Suprapubic skin (tissue), 4 donors: ENCODE measurements at regions not wholly inside any gene's neighbourhood (a gene's known extent, or its start where the extent isn't known, plus 50 kb on each side); places are given as distances from the start of the nearest gene placed in this dataset.

Experiments used
- DNase-seq, 2 donors: peaks; one replicate each; pipeline ENCODE4 v3.0.0-alpha.2; 2019; ENCODE audit warnings: low spot score in 2 of 2
- H3K27ac ChIP-seq: fragments of 200-600 bp; sonication (generic); one replicate; pipeline ENCODE4 v1.5.1; 2019
- H3K27me3 ChIP-seq: fragments of 200-600 bp; sonication (generic); one replicate; pipeline ENCODE4 v1.5.1; 2019
- H3K36me3 ChIP-seq: fragments of 200-600 bp; sonication (generic); one replicate; pipeline ENCODE4 v1.5.1; 2019
- H3K4me1 ChIP-seq: fragments of 200-600 bp; sonication (generic); one replicate; pipeline ENCODE4 v1.5.1; 2019
- H3K4me3 ChIP-seq: fragments of 200-600 bp; sonication (generic); one replicate; pipeline ENCODE4 v1.5.1; 2019; ENCODE audit warnings: mild to moderate bottlenecking
- H3K9me3 ChIP-seq: fragments of 200-600 bp; sonication (generic); one replicate; pipeline ENCODE4 v1.5.1; 2019
- CTCF ChIP-seq, 2 donors: fragments of 200-600 bp in 1 of 2; fragments of 450-650 bp in 1 of 2; sonication (generic) in 1 of 2; IDR thresholded peaks; one replicate each; pipeline ENCODE4 v1.5.1; 2016 to 2019; ENCODE audit warnings: antibody characterized with exemption in 2 of 2, mild to moderate bottlenecking in 1 of 2, moderate library complexity in 1 of 2
- EP300 ChIP-seq: sonication (generic); formaldehyde crosslinking; IDR thresholded peaks from one replicate; pipeline ENCODE4 v1.6.1; 2017; ENCODE audit warnings: antibody characterized with exemption
- POLR2A ChIP-seq, 2 donors: fragments of 450-650 bp; IDR thresholded peaks; one replicate each; pipeline ENCODE4 v1.6.1; 2017; ENCODE audit warnings: antibody characterized with exemption in 2 of 2, mild to moderate bottlenecking in 2 of 2, moderate library complexity in 2 of 2
- POLR2AphosphoS5 ChIP-seq, 3 donors: sonication (generic); formaldehyde crosslinking; IDR thresholded peaks; one replicate each; pipeline ENCODE4 v1.6.1; 2017; ENCODE audit warnings: antibody characterized with exemption in 3 of 3
- WGBS: methylation state at CpG from one replicate; pipeline ENCODE4 v1.1.5; 2018; 5-methylcytosine and 5-hydroxymethylcytosine counted together

- peaks cover 5% of the 10 kb centered on the region for H3K27me3 ChIP-seq
- WGBS = 73% methylated on average over 2 of the region's 2 CpGs
- H3K27ac ChIP-seq = no peak overlapping the region
- no peaks in the 10 kb centered on the region for H3K36me3 ChIP-seq
- no peak for DNase-seq
- H3K4me1 ChIP-seq = no peaks in the 10 kb centered on the region
- no peaks in the 10 kb centered on the region for H3K9me3 ChIP-seq
- TF ChIP-seq CTCF (IDR thresholded peaks at IDR 0.05) (no peak), POLR2A (IDR thresholded peaks at IDR 0.05) (no peak), POLR2AphosphoS5 (IDR thresholded peaks at IDR 0.05) (no peak)
- H3K4me3 ChIP-seq = no peak overlapping the region
These were observed 187.2 kb downstream of the TLE3 start for GRCh38 chr15:69910514-69910913.

GRCh38 chr15:69912116-69912515, 185.6 kb downstream of the TLE3 start:
- H3K4me3 ChIP-seq = no peak overlapping the region
- no peak overlapping the region for H3K27ac ChIP-seq
- no peaks in the 10 kb centered on the region for H3K4me1 ChIP-seq
- no peaks in the 10 kb centered on the region for H3K9me3 ChIP-seq
- peaks cover 5% of the 10 kb centered on the region for H3K27me3 ChIP-seq
- TF ChIP-seq EP300 = no peak
- TF ChIP-seq POLR2A (IDR thresholded peaks at IDR 0.05) = no peak
- TF ChIP-seq POLR2AphosphoS5 (IDR thresholded peaks at IDR 0.05) = no peak
- no peak for TF ChIP-seq CTCF (IDR thresholded peaks at IDR 0.05)
- no peak for DNase-seq
- whole genome bisulfite sequencing = 85% methylated on average over 3 of the region's 3 CpGs
- H3K36me3 ChIP-seq = no peaks in the 10 kb centered on the region

GRCh38 chr15:69914040-69914439, 183.7 kb downstream of the TLE3 start:
- Histone ChIP-seq H3K27me3 (peaks cover 5% of the 10 kb centered on the region), H3K4me1 (no peaks in the 10 kb centered on the region), H3K4me3 (no peak overlapping the region), H3K9me3 (no peaks in the 10 kb centered on the region), H3K27ac (no peak overlapping the region), H3K36me3 (no peaks in the 10 kb centered on the region)
- 82% methylated on average over 9 of the region's 9 CpGs for WGBS
- no peak for DNase-seq
- no peak for TF ChIP-seq POLR2AphosphoS5 (IDR thresholded peaks at IDR 0.05)
- no peak for TF ChIP-seq CTCF (IDR thresholded peaks at IDR 0.05)
- TF ChIP-seq EP300 = no peak
- no peak for TF ChIP-seq POLR2A (IDR thresholded peaks at IDR 0.05)

- 73% methylated on average over 2 of the region's 2 CpGs for WGBS
These were observed 182.8 kb downstream of the TLE3 start for GRCh38 chr15:69914960-69915359.

GRCh38 chr15:69916169-69916785, 181.4 kb downstream of the TLE3 start:
- TF ChIP-seq POLR2AphosphoS5 (IDR thresholded peaks at IDR 0.05) = no peak
- TF ChIP-seq POLR2A (IDR thresholded peaks at IDR 0.05) = no peak
- TF ChIP-seq EP300 = no peak
- TF ChIP-seq CTCF (IDR thresholded peaks at IDR 0.05) = no peak
- DNase-seq = no peak
- WGBS = 86% methylated on average over 4 of the region's 6 CpGs
- no peak overlapping the region for H3K27ac ChIP-seq
- no peaks in the 10 kb centered on the region for H3K4me1 ChIP-seq
- H3K27me3 ChIP-seq = peaks cover 5% of the 10 kb centered on the region
- no peaks in the 10 kb centered on the region for H3K36me3 ChIP-seq
- no peak overlapping the region for H3K4me3 ChIP-seq
- H3K9me3 ChIP-seq = no peaks in the 10 kb centered on the region

More at GRCh38 chr15:69914960-69915359, 182.8 kb downstream of the TLE3 start:
- Histone ChIP-seq H3K4me1 (no peaks in the 10 kb centered on the region), H3K4me3 (no peak overlapping the region), H3K36me3 (no peaks in the 10 kb centered on the region), H3K9me3 (no peaks in the 10 kb centered on the region), H3K27me3 (peaks cover 5% of the 10 kb centered on the region), H3K27ac (no peak overlapping the region)
- TF ChIP-seq EP300 = no peak
- no peak for TF ChIP-seq POLR2A (IDR thresholded peaks at IDR 0.05)
- no peak for TF ChIP-seq POLR2AphosphoS5 (IDR thresholded peaks at IDR 0.05)
- no peak for TF ChIP-seq CTCF (IDR thresholded peaks at IDR 0.05)
- DNase-seq = no peak
